Loucy (cell line): ENCODE measurements at regions not wholly inside any gene's neighbourhood (a gene's known extent, or its start where the extent isn't known, plus 50 kb on each side); places are given as distances from the start of the nearest gene placed in this dataset.

Experiments
- CTCF ChIP-seq: fragments of 200-600 bp; sonication (generic); conservative IDR thresholded peaks from 2 replicates; pipeline ENCODE4 v1.5.1; 2014; ENCODE audit warnings: mild to moderate bottlenecking, antibody characterized with exemption, low read length
- EZH2phosphoT487 ChIP-seq: fragments of 200-600 bp; IDR thresholded peaks from 2 replicates; pipeline ENCODE4 v1.6.1; 2018; ENCODE audit warnings: antibody characterized with exemption, mild to moderate bottlenecking, moderate library complexity, borderline replicate concordance

GRCh38 chr7:156059369-156059768, 247.1 kb upstream of the SHH start:
- no peak for TF ChIP-seq CTCF
- TF ChIP-seq EZH2phosphoT487: no peak
